K562 (cell line): ENCODE measurements at regions not wholly inside any gene's neighbourhood (a gene's known extent, or its start where the extent isn't known, plus 50 kb on each side); places are given as distances from the start of the nearest gene placed in this dataset.

Experiments used
- ATF7 ChIP-seq: fragments of 450-650 bp; IDR thresholded peaks from 2 replicates; pipeline ENCODE4 v1.7.1; 2014; ENCODE audit warnings: mild to moderate bottlenecking, moderate library complexity
- CHD1 ChIP-seq: fragments of 200-600 bp; sonication (generic); IDR thresholded peaks from one replicate; pipeline ENCODE4 v1.6.1; 2012; ENCODE audit warnings: mild to moderate bottlenecking, moderate library complexity, low read length, inconsistent platforms
- CTCF ChIP-seq, 3 experiments: IDR thresholded peaks in 2 of 3; conservative IDR thresholded peaks in 1 of 3; 2 replicates each; pipeline ENCODE4 v1.5.1; 2011 to 2012; ENCODE audit warnings: low read length in 3 of 3, mild to moderate bottlenecking in 3 of 3, control low read depth in 2 of 3, improper control_type of control experiment in 1 of 3, inconsistent platforms in 1 of 3, low read depth in 1 of 3, mixed read lengths in 1 of 3, moderate library complexity in 1 of 3; ENCODE audit not compliant: insufficient read depth in 2 of 3
- ESRRA ChIP-seq: fragments of 450-650 bp; IDR thresholded peaks from 2 replicates; pipeline ENCODE4 v1.6.1; 2014; ENCODE audit warnings: low read depth, mild to moderate bottlenecking, moderate library complexity, borderline replicate concordance
- JUND ChIP-seq, 2 experiments: IDR thresholded peaks; 2 replicates in 1 of 2; 3 replicates in 1 of 2; pipeline ENCODE4 v1.6.1; 2011; ENCODE audit warnings: borderline replicate concordance in 2 of 2, low read depth in 2 of 2, low read length in 2 of 2, improper control_type of control experiment in 1 of 2, missing biosample characterization in 1 of 2, missing genetic modification characterization in 1 of 2, missing genetic modification reagents in 1 of 2
- NCOA4 ChIP-seq: fragments of 450-650 bp; IDR thresholded peaks from 2 replicates; pipeline ENCODE4 v1.6.1; 2018; ENCODE audit warnings: mild to moderate bottlenecking; ENCODE audit not compliant: partially characterized antibody
- RAD21 ChIP-seq, 2 experiments: fragments of 250-450 bp in 1 of 2; fragments of 450-650 bp in 1 of 2; sonication (Bioruptor Pico) in 1 of 2; formaldehyde crosslinking in 1 of 2; IDR thresholded peaks in 1 of 2; conservative IDR thresholded peaks in 1 of 2; 2 replicates each; pipeline versions ENCODE4 v1.4.0 to v1.8.0; 2020 to 2022; ENCODE audit warnings: mild to moderate bottlenecking in 2 of 2, moderate library complexity in 1 of 2
- SMAD1 ChIP-seq: fragments of 150-350 bp; IDR thresholded peaks from 2 replicates; pipeline ENCODE4 v1.6.1; 2014; ENCODE audit warnings: low read length, low read depth; ENCODE audit not compliant: partially characterized antibody
- XRCC5 ChIP-seq: fragments of 200-400 bp; formaldehyde crosslinking; IDR thresholded peaks from 2 replicates; pipeline ENCODE4 v1.6.1; 2017; ENCODE audit warnings: low read depth, mild to moderate bottlenecking, low read length
- ZNF3 ChIP-seq: fragments of 250-450 bp; sonication (Bioruptor Pico); IDR thresholded peaks from 2 replicates; pipeline ENCODE4 v1.5.0; 2021; ENCODE audit warnings: mild to moderate bottlenecking, moderate library complexity

- TF ChIP-seq RAD21 (CRISPR knock-in tag; conservative IDR thresholded peaks at IDR 0.05 in 1 of 2, IDR thresholded peaks at IDR 0.05 in 1 of 2) (no peak), CHD1 (no peak), XRCC5 (no peak), JUND (IDR thresholded peaks at IDR 0.05; ENCODE audit: borderline replicate concordance, low read depth, low read length) (no peak), JUND (tag; IDR thresholded peaks at IDR 0.05; ENCODE audit: borderline replicate concordance, low read depth, low read length) (no peak), ATF7 (no peak), CTCF (IDR thresholded peaks at IDR 0.05 in 2 of 3, conservative IDR thresholded peaks at IDR 0.05 in 1 of 3; ENCODE audit: insufficient read depth in 2 of 3, low read depth in 1 of 3, low read length in 3 of 3) (no peak), ESRRA (no peak), NCOA4 (no peak), SMAD1 (no peak), ZNF3 (no peak)
Measured at GRCh38 chr4:157838366-157838765, 334.5 kb downstream of the GASK1B start.
